Thymus (tissue), 11 donors: ENCODE measurements at regions not wholly inside any gene's neighbourhood (a gene's known extent, or its start where the extent isn't known, plus 50 kb on each side); places are given as distances from the start of the nearest gene placed in this dataset.

Source experiments
- DNase-seq, 9 donors: peaks; one replicate each; pipeline ENCODE4 v3.0.0-alpha.2; 2013; ENCODE audit warnings: low spot score in 9 of 9, low read depth in 6 of 9, missing footprints in 1 of 9
- H3K27ac ChIP-seq, 2 donors: one replicate each; pipeline ENCODE4 v1.5.1; 2013; ENCODE audit warnings: control low read depth in 1 of 2, low read depth in 1 of 2, low read length in 1 of 2, mild to moderate bottlenecking in 1 of 2, moderate library complexity in 1 of 2
- H3K27me3 ChIP-seq, 2 donors: one replicate each; pipeline ENCODE4 v1.5.1; 2013; ENCODE audit warnings: low read length in 1 of 2; ENCODE audit not compliant: control insufficient read depth in 2 of 2, insufficient read depth in 1 of 2
- H3K36me3 ChIP-seq, 2 donors: one replicate each; pipeline ENCODE4 v1.5.1; 2013; ENCODE audit warnings: low read length in 1 of 2, mild to moderate bottlenecking in 1 of 2, moderate library complexity in 1 of 2; ENCODE audit not compliant: control insufficient read depth in 2 of 2, insufficient read depth in 2 of 2
- H3K4me1 ChIP-seq, 2 donors: one replicate each; pipeline ENCODE4 v1.5.1; 2013; ENCODE audit warnings: low read length in 2 of 2; ENCODE audit not compliant: control insufficient read depth in 2 of 2, insufficient read depth in 2 of 2
- H3K4me3 ChIP-seq, 2 donors: one replicate each; pipeline ENCODE4 v1.5.1; 2013; ENCODE audit warnings: low read length in 2 of 2, control low read depth in 1 of 2, mild to moderate bottlenecking in 1 of 2
- H3K9me3 ChIP-seq, 2 donors: one replicate each; pipeline ENCODE4 v1.5.1; 2013; ENCODE audit warnings: low read length in 1 of 2, mild to moderate bottlenecking in 1 of 2; ENCODE audit not compliant: control insufficient read depth in 2 of 2, insufficient read depth in 1 of 2
- WGBS: extraction: QIAGEN DNeasy Blood & Tissue Kit; methylation state at CpG from one replicate; pipeline ENCODE4 v1.1.7; 2013; 5-methylcytosine and 5-hydroxymethylcytosine counted together
- donor health status: healthy.

DNA sequence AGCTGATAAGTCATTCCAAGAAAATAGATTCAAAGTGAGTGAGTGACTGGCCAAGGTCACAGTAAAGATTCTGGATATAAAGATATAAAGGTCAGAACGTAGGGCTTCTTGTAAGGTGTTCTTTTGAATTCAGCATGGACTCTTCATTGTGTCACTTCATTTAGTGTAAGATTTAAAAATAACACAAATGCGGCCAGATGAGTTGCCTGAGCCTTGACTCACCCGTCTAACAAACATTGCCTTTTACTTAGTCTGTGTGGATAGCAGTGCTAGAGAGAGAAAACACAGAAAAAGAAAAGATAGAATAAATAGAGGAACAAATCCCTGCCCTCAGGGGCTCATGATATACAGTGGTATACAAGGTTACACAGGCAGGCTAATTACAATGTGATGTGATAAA lies 223.4 kb downstream of the PLPP3 start:
- DNase-seq: no peak
- Histone ChIP-seq H3K27me3 (no peaks in the 10 kb centered on the region), H3K9me3 (no peaks in the 10 kb centered on the region), H3K36me3 (no peaks in the 10 kb centered on the region), H3K27ac (no peak overlapping the region), H3K4me3 (no peak overlapping the region), H3K4me1 (no peaks in the 10 kb centered on the region)
- WGBS: 94% methylated on average over 3 of the region's 3 CpGs

GRCh38 chr1:56355422-56355821 lies 223.9 kb downstream of the PLPP3 start:
- H3K4me3 ChIP-seq: no peak overlapping the region
- H3K36me3 ChIP-seq: no peaks in the 10 kb centered on the region
- H3K9me3 ChIP-seq: no peaks in the 10 kb centered on the region
- no peaks in the 10 kb centered on the region for H3K4me1 ChIP-seq
- no peak for DNase-seq
- H3K27me3 ChIP-seq: no peaks in the 10 kb centered on the region
- 88% methylated on average over 1 of the region's 1 CpG for WGBS
- H3K27ac ChIP-seq: no peak overlapping the region

DNA sequence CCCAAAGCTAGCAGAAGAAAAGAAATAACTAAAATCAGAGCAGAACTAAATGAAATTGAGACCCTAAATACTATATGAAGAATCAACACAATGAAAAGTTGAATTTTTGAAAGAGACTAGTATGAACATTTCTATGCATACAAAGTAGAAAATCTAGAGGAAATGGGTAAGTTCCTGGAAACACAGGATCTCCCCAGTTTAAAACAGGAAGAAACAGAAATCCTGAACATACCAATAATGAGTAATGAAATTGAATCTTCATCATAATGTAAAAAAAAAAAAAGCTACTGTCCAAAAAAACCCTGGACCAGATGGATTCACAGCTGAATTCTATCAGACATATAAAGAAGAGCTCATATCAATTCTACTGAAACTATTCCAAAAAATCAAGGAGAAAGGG lies 233.5 kb downstream of the PLPP3 start:
- Histone ChIP-seq H3K4me3 (no peak overlapping the region), H3K27me3 (no peaks in the 10 kb centered on the region), H3K9me3 (no peaks in the 10 kb centered on the region), H3K36me3 (no peaks in the 10 kb centered on the region), H3K4me1 (no peaks in the 10 kb centered on the region), H3K27ac (no peak overlapping the region)
- DNase-seq: no peak

GRCh38 chr1:56340977-56341376 lies 238.4 kb downstream of the PLPP3 start:
- Histone ChIP-seq H3K27ac (no peak overlapping the region), H3K36me3 (no peaks in the 10 kb centered on the region), H3K9me3 (no peaks in the 10 kb centered on the region), H3K27me3 (no peaks in the 10 kb centered on the region), H3K4me1 (no peaks in the 10 kb centered on the region), H3K4me3 (no peak overlapping the region)
- no peak for DNase-seq

DNA sequence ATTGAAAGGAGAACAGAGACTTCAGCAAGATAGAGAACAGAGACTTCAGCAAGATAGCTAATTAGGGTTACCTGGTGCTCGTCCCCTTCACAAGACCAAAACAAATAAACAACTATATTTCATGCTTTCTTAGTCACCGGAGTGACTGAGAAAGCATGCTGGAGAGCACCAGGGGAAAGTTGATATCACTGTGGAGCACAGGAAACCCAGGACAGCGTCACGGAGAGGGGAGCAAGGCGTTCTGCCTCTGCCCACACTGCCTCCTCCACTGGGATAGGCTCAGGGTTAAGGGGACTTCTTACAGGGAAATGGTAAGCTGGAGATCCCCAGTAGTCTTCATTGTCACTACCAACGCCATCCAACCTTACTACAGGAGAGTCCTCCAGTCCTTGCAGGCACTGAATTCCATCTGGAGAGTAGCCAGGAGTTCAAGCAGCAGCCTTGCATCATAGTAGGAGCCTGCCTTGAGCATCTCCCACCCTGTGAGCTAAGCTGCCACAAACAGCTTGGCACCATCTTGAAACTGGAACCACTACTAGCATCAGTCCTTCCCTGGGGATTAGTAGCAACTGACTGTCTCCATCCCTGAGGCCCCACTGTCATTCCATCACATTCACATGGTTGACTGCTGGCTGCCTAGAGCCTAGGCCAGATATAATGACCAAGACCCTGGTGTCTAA lies 239.4 kb downstream of the PLPP3 start:
- H3K4me1 ChIP-seq: no peaks in the 10 kb centered on the region
- DNase-seq: no peak
- H3K27me3 ChIP-seq: no peaks in the 10 kb centered on the region
- WGBS: 91% methylated on average over 6 of the region's 6 CpGs
- no peak overlapping the region for H3K4me3 ChIP-seq
- H3K9me3 ChIP-seq: no peaks in the 10 kb centered on the region
- no peak overlapping the region for H3K27ac ChIP-seq
- H3K36me3 ChIP-seq: no peaks in the 10 kb centered on the region

DNA sequence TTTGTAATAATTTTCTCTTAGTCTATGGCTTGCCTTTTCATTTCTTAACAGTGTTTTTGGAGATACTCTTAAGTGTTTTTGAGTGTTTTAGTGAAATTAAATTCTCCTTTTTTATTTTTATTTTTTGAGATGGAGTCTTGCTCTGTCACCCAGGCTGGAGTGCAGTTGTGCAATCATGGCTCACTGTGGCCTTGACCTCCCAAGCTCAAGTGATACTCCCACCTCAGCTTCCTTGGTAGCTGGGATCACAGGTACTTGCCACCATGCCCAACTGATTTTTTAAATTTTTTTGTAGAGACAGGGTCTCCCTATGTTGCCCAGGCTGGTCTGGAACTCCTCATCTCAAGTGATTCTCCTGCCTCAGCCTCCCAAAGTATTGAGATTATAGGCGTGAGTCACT lies 240.3 kb downstream of the PLPP3 start:
- no peaks in the 10 kb centered on the region for H3K27me3 ChIP-seq
- H3K27ac ChIP-seq: no peak overlapping the region
- H3K9me3 ChIP-seq: no peaks in the 10 kb centered on the region
- DNase-seq: no peak
- H3K36me3 ChIP-seq: no peaks in the 10 kb centered on the region
- WGBS: 95% methylated on average over 1 of the region's 1 CpG
- H3K4me1 ChIP-seq: no peaks in the 10 kb centered on the region
- H3K4me3 ChIP-seq: no peak overlapping the region

- no peak for DNase-seq
- H3K4me1 ChIP-seq: no peaks in the 10 kb centered on the region
- H3K27me3 ChIP-seq: no peaks in the 10 kb centered on the region
- H3K27ac ChIP-seq: no peak overlapping the region
- H3K9me3 ChIP-seq: no peaks in the 10 kb centered on the region
- H3K4me3 ChIP-seq: no peak overlapping the region
- H3K36me3 ChIP-seq: no peaks in the 10 kb centered on the region
- 96% methylated on average over 2 of the region's 2 CpGs for WGBS
Observed at GRCh38 chr1:56336982-56337381, 242.4 kb downstream of the PLPP3 start.

DNA sequence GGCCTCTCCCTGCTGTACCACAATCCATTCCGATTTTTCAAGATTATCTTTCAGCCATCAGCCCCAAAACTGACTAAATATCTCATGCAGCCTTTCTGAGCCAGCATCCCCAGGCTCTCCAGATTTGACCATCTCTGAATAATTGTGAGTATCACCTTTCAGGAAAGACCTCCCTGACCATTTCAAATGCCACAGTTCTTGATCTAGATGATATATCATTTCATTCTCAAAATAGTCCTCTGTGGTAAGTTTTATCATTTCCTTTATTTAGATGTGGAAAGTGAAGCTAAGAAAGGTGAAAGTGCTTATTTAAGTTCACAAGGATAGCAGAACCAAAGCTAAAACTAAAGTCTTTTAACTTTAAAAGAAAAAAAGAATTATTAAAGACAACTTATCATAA lies 244.0 kb downstream of the PLPP3 start:
- Histone ChIP-seq H3K27ac (no peak overlapping the region), H3K9me3 (no peaks in the 10 kb centered on the region), H3K36me3 (no peaks in the 10 kb centered on the region), H3K4me1 (no peaks in the 10 kb centered on the region), H3K4me3 (no peak overlapping the region), H3K27me3 (no peaks in the 10 kb centered on the region)
- no peak for DNase-seq
- WGBS: 96% methylated on average over 1 of the region's 1 CpG

DNA sequence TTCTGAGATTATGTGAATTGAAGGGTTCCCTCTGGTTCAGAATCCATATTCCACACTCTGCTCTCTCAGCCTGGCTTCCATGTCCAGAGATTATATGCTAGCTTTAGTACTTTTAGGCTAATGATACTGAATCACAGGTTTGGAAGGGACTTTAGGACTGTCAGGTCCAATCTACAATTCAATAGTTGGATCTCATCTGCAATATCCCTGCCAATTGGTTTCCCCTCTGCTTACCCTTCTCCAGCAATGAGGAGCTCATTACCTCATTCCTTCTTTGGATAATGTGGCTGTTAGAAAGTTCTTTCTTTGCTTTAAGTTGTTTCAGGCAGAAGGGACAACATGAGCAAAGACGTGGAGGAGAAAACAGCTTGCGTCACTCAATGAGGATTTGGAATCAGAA lies 245.3 kb downstream of the PLPP3 start:
- no peaks in the 10 kb centered on the region for H3K4me1 ChIP-seq
- 97% methylated on average over 2 of the region's 2 CpGs for WGBS
- H3K36me3 ChIP-seq: no peaks in the 10 kb centered on the region
- H3K9me3 ChIP-seq: no peaks in the 10 kb centered on the region
- no peak for DNase-seq
- H3K4me3 ChIP-seq: no peak overlapping the region
- no peaks in the 10 kb centered on the region for H3K27me3 ChIP-seq
- no peak overlapping the region for H3K27ac ChIP-seq

DNA sequence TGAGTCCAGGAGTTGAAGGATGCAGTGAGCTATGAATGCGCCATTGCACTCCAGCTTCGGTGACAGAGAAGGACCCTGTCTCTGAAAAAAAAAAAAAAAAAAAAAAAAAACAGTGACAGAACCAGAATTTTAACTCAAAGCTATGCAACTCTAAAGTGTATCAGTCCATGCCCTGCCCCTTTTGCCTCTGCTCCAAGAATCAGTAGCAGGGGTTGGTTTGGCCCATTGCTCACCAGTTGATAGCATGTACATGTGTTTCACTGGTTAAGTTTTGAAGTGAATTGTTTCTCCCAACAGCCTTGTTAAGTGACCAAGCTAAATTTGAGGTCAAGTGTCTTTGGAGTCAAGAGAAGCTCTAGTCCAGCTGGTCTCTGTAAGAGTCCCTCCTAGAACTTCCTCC lies 245.9 kb downstream of the PLPP3 start:
- no peak for DNase-seq
- 97% methylated on average over 2 of the region's 2 CpGs for WGBS
- H3K36me3 ChIP-seq: no peaks in the 10 kb centered on the region
- no peaks in the 10 kb centered on the region for H3K9me3 ChIP-seq
- no peak overlapping the region for H3K27ac ChIP-seq
- no peak overlapping the region for H3K4me3 ChIP-seq
- no peaks in the 10 kb centered on the region for H3K4me1 ChIP-seq
- no peaks in the 10 kb centered on the region for H3K27me3 ChIP-seq
